ENCODE measurements at regions not wholly inside any gene's neighbourhood (a gene's known extent, or its start where the extent isn't known, plus 50 kb on each side); places are given as distances from the start of the nearest gene placed in this dataset.
"Not testable (repeated sequence)": the region's sequence is repeated elsewhere in the genome, so short reads cannot be mapped to it uniquely, and the experiment has no call there.

- TF ChIP-seq, protein P1, sequence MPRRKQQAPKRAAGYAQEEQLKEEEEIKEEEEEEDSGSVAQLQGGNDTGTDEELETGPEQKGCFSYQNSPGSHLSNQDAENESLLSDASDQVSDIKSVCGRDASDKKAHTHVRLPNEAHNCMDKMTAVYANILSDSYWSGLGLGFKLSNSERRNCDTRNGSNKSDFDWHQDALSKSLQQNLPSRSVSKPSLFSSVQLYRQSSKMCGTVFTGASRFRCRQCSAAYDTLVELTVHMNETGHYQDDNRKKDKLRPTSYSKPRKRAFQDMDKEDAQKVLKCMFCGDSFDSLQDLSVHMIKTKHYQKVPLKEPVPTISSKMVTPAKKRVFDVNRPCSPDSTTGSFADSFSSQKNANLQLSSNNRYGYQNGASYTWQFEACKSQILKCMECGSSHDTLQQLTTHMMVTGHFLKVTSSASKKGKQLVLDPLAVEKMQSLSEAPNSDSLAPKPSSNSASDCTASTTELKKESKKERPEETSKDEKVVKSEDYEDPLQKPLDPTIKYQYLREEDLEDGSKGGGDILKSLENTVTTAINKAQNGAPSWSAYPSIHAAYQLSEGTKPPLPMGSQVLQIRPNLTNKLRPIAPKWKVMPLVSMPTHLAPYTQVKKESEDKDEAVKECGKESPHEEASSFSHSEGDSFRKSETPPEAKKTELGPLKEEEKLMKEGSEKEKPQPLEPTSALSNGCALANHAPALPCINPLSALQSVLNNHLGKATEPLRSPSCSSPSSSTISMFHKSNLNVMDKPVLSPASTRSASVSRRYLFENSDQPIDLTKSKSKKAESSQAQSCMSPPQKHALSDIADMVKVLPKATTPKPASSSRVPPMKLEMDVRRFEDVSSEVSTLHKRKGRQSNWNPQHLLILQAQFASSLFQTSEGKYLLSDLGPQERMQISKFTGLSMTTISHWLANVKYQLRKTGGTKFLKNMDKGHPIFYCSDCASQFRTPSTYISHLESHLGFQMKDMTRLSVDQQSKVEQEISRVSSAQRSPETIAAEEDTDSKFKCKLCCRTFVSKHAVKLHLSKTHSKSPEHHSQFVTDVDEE (CRISPR knock-in tag; IDR thresholded peaks at IDR 0.05), result no peak
These were observed 187.2 kb upstream of the PTGFR start (continued) for GRCh38 chr1:78303620-78304019.

DNA sequence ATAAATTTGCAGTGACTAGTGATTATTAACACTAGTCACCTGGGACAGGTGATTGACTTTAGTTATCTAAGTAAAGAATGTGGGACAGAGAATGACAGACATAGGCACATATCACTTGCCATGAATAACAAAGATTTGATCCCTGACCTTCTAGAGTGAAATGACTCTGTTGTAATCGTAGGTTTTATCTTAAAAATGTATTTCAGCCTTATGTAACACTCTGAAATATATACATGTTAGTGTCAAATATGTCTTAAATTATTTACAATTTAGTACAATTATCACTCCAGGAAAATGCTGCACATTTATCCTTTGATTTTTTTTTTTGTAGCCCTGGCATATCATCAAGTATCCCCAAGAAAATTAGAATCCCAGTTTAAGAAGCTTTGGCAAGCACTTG is 186.4 kb upstream of the PTGFR start:
- ATAC-seq, result no peak
- TF ChIP-seq SNAI2 (CRISPR knock-in tag; IDR thresholded peaks at IDR 0.05) (no peak), ZNF565 (CRISPR knock-in tag; conservative IDR thresholded peaks at IDR 0.05; ENCODE audit: low read depth) (no peak), TCF4 (CRISPR knock-in tag; IDR thresholded peaks at IDR 0.05; ENCODE audit: borderline replicate concordance) (no peak), TOX (CRISPR knock-in tag; IDR thresholded peaks at IDR 0.05; ENCODE audit: borderline replicate concordance) (no peak), CSRNP3 (CRISPR knock-in tag; IDR thresholded peaks at IDR 0.05) (no peak), ARNTL (CRISPR knock-in tag; IDR thresholded peaks at IDR 0.05; ENCODE audit: borderline replicate concordance, low read depth) (no peak), PPARA (CRISPR knock-in tag; IDR thresholded peaks at IDR 0.05; ENCODE audit: borderline replicate concordance) (no peak), BACH2 (CRISPR knock-in tag; IDR thresholded peaks at IDR 0.05; ENCODE audit: borderline replicate concordance) (no peak), ESRRG (CRISPR knock-in tag; IDR thresholded peaks at IDR 0.05) (no peak), ZNF8 (CRISPR knock-in tag; IDR thresholded peaks at IDR 0.05) (no peak)
- TF ChIP-seq, protein P2, sequence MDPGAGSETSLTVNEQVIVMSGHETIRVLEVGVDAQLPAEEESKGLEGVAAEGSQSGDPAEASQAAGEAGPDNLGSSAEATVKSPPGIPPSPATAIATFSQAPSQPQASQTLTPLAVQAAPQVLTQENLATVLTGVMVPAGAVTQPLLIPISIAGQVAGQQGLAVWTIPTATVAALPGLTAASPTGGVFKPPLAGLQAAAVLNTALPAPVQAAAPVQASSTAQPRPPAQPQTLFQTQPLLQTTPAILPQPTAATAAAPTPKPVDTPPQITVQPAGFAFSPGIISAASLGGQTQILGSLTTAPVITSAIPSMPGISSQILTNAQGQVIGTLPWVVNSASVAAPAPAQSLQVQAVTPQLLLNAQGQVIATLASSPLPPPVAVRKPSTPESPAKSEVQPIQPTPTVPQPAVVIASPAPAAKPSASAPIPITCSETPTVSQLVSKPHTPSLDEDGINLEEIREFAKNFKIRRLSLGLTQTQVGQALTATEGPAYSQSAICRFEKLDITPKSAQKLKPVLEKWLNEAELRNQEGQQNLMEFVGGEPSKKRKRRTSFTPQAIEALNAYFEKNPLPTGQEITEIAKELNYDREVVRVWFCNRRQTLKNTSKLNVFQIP (CRISPR knock-in tag; IDR thresholded peaks at IDR 0.05; ENCODE audit: borderline replicate concordance, low read depth), result no peak

DNA sequence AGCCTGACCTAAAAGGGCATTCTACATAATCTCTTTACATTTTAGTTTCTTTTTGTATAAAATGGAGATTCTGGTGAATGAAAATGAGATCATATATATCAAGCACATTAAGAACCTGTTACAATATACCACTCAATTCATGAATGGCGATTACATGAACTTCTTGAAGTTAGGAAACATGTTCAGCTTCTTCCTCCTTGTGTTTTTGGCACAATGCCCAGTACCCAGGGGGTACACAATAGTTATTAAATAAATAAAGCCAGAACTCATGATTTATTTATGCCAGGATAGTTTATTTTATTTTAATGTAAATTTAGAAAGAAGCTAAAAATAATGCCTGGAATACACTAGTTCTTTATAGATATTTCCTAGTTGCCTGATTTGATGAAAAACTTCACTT is 186.0 kb upstream of the PTGFR start:
- TF ChIP-seq CSDC2 (CRISPR knock-in tag; IDR thresholded peaks at IDR 0.05) (no peak), RARB (CRISPR knock-in tag; IDR thresholded peaks at IDR 0.05) (no peak), SNAI2 (CRISPR knock-in tag; IDR thresholded peaks at IDR 0.05) (no peak), TCF4 (CRISPR knock-in tag; IDR thresholded peaks at IDR 0.05; ENCODE audit: borderline replicate concordance) (no peak), ZNF8 (CRISPR knock-in tag; IDR thresholded peaks at IDR 0.05) (no peak), GLIS3 (CRISPR knock-in tag; IDR thresholded peaks at IDR 0.05) (no peak), PPARA (CRISPR knock-in tag; IDR thresholded peaks at IDR 0.05; ENCODE audit: borderline replicate concordance) (no peak), PATZ1 (CRISPR knock-in tag; IDR thresholded peaks at IDR 0.05; ENCODE audit: borderline replicate concordance) (no peak), ZFP3 (CRISPR knock-in tag; IDR thresholded peaks at IDR 0.05) (no peak), ZFP30 (CRISPR knock-in tag; IDR thresholded peaks at IDR 0.05) (no peak), ARNTL (CRISPR knock-in tag; IDR thresholded peaks at IDR 0.05; ENCODE audit: borderline replicate concordance, low read depth) (no peak), CSRNP3 (CRISPR knock-in tag; IDR thresholded peaks at IDR 0.05) (no peak), ZNF565 (CRISPR knock-in tag; conservative IDR thresholded peaks at IDR 0.05; ENCODE audit: low read depth) (no peak)
- TF ChIP-seq, protein P2 (CRISPR knock-in tag; IDR thresholded peaks at IDR 0.05; ENCODE audit: borderline replicate concordance, low read depth), result no peak
- TF ChIP-seq, protein P1 (CRISPR knock-in tag; IDR thresholded peaks at IDR 0.05), result no peak
- TF ChIP-seq, protein P3, sequence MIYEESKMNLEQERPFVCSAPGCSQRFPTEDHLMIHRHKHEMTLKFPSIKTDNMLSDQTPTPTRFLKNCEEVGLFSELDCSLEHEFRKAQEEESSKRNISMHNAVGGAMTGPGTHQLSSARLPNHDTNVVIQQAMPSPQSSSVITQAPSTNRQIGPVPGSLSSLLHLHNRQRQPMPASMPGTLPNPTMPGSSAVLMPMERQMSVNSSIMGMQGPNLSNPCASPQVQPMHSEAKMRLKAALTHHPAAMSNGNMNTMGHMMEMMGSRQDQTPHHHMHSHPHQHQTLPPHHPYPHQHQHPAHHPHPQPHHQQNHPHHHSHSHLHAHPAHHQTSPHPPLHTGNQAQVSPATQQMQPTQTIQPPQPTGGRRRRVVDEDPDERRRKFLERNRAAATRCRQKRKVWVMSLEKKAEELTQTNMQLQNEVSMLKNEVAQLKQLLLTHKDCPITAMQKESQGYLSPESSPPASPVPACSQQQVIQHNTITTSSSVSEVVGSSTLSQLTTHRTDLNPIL (CRISPR knock-in tag; IDR thresholded peaks at IDR 0.05; ENCODE audit: low read depth), result no peak
- no peak for ATAC-seq

DNA sequence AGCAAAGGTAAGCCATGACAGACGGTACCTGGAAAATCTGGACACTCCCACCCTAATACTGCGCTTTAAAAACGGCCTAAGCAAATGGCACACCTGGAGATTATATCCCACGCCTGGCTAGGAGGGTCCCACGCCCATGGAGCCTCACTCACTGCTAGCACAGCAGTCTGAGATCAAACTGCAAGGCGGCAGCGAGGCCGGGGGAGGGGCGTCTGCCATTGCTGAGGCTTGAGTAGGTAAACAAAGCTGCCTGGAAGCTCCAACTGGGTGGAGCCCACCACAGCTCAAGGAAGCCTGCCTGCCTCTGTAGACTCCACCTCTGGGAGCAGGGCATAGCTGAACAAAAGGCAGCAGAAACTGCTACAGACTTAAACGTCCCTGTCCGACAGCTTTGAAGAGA is 180.5 kb upstream of the PTGFR start:
- not testable (repeated sequence) for ATAC-seq
